Osteoblast (primary cell): ENCODE measurements at regions not wholly inside any gene's neighbourhood (a gene's known extent, or its start where the extent isn't known, plus 50 kb on each side); places are given as distances from the start of the nearest gene placed in this dataset.

Experiments
- DNase-seq: peaks from one replicate; pipeline ENCODE4 v3.0.0; 2011; ENCODE audit warnings: low spot score, mixed read lengths; ENCODE audit not compliant: insufficient read length; ENCODE audit errors: missing footprints
- H2AFZ ChIP-seq: 2 replicates; pipeline ENCODE4 v1.6.0; 2011; ENCODE audit warnings: mild to moderate bottlenecking, low read length
- H3K27ac ChIP-seq: 2 replicates; pipeline ENCODE4 v1.5.1; 2011; ENCODE audit warnings: mild to moderate bottlenecking, low read depth, low read length, moderate library complexity
- H3K27me3 ChIP-seq: 2 replicates; pipeline ENCODE4 v1.6.0; 2012; ENCODE audit warnings: mild to moderate bottlenecking, control low read depth, inconsistent platforms, low read length, moderate library complexity; ENCODE audit not compliant: insufficient read depth
- H3K36me3 ChIP-seq: 2 replicates; pipeline ENCODE4 v1.5.1; 2011; ENCODE audit warnings: mild to moderate bottlenecking, low read length, control low read depth, moderate library complexity; ENCODE audit not compliant: insufficient read depth
- H3K4me1 ChIP-seq: 2 replicates; pipeline ENCODE4 v1.5.1; 2011; ENCODE audit warnings: mild to moderate bottlenecking, low read length, control low read depth, moderate library complexity; ENCODE audit not compliant: insufficient read depth
- H3K4me2 ChIP-seq: 2 replicates; pipeline ENCODE4 v1.6.0; 2011; ENCODE audit warnings: mild to moderate bottlenecking, low read length; ENCODE audit not compliant: insufficient read depth
- H3K4me3 ChIP-seq: fragments of 200-600 bp; sonication (generic); 3 replicates; pipeline ENCODE4 v1.5.1; 2012; ENCODE audit warnings: mild to moderate bottlenecking, low read length, inconsistent platforms; ENCODE audit not compliant: insufficient read depth
- H3K79me2 ChIP-seq: 2 replicates; pipeline ENCODE4 v1.6.0; 2012; ENCODE audit warnings: mild to moderate bottlenecking, low read length, control low read depth, inconsistent platforms; ENCODE audit not compliant: insufficient read depth
- H3K9me3 ChIP-seq: 2 replicates; pipeline ENCODE4 v1.5.1; 2011; ENCODE audit warnings: low read depth, low read length, control low read depth
- H4K20me1 ChIP-seq: 2 replicates; pipeline ENCODE4 v1.6.0; 2012; ENCODE audit warnings: mild to moderate bottlenecking, low read length, control low read depth; ENCODE audit not compliant: insufficient read depth
- TF ChIP-seq, protein P1 (sequence below): IDR thresholded peaks from 2 replicates; pipeline ENCODE4 v1.5.1; 2011; ENCODE audit warnings: mild to moderate bottlenecking, low read depth, low read length, moderate library complexity; ENCODE audit errors: extremely low read depth

DNA sequence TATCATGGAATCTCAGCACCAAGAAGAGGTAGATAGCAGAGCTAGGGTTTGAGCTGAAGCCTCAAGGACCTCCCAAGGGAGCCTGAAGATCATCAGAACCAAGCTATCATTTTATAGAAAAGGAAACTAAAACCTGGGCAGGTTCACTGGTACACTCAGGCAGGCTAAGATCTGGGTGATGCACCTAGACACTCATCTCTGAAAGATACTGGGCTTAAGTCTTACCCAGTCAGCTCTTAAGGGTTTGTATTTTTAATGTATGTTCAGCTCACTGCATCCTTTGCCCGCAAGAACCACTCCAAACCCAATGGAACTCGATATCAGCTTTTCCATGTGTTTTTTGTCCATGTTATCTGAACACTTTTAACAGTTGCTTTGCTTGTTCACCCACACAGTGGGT, 78.0 kb upstream of the SLC22A16 start:
- peaks cover 5% of the 10 kb centered on the region for H3K9me3 ChIP-seq
- no peaks in the 10 kb centered on the region for H3K27me3 ChIP-seq
- no peaks in the 10 kb centered on the region for H3K79me2 ChIP-seq
- H3K36me3 ChIP-seq: no peaks in the 10 kb centered on the region
- TF ChIP-seq, protein P1, sequence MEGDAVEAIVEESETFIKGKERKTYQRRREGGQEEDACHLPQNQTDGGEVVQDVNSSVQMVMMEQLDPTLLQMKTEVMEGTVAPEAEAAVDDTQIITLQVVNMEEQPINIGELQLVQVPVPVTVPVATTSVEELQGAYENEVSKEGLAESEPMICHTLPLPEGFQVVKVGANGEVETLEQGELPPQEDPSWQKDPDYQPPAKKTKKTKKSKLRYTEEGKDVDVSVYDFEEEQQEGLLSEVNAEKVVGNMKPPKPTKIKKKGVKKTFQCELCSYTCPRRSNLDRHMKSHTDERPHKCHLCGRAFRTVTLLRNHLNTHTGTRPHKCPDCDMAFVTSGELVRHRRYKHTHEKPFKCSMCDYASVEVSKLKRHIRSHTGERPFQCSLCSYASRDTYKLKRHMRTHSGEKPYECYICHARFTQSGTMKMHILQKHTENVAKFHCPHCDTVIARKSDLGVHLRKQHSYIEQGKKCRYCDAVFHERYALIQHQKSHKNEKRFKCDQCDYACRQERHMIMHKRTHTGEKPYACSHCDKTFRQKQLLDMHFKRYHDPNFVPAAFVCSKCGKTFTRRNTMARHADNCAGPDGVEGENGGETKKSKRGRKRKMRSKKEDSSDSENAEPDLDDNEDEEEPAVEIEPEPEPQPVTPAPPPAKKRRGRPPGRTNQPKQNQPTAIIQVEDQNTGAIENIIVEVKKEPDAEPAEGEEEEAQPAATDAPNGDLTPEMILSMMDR: no peak
- no peaks in the 10 kb centered on the region for H3K4me1 ChIP-seq
- H3K4me2 ChIP-seq: no peak overlapping the region
- DNase-seq: no peak
- no peak overlapping the region for H3K4me3 ChIP-seq
- no peak overlapping the region for H2AFZ ChIP-seq
- H4K20me1 ChIP-seq: no peaks in the 10 kb centered on the region
- no peak overlapping the region for H3K27ac ChIP-seq

DNA sequence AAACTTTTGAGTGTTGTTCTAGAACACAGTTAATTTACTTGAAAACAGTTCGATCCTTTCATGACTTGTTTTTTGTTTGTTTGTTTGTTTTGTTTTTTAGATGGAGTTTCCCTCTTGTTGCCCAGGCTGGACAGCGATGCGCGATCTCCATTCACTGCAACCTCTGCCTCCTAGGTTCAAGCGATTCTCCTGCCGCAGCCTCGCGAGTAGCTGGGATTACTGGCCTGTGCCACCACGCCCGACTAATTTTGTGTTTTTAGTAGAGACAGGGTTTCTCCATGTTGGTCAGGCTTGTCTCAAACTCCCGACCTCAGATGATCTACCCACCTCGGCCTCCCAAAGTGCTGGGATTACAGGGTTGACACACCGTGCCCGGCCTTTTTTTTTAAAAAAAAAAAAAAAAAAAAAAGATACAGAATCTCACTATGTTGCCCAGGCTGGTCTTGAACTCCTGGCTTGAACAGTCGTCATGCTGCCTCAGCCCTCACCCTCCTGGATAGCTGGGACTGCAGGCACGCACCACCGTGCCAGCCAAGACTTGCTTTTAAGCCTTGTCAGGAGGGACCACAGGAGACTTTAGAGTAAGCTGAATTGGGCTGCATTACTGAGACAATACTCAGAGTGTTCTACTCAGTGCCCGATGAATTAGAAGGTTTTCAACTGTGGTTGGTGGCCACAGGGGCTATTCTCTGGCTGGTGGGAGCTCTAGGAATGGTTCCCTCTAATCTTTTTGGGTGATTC, 76.7 kb upstream of the SLC22A16 start:
- TF ChIP-seq, protein P1: no peak
- H3K4me1 ChIP-seq: peaks cover 3% of the 10 kb centered on the region
- H3K27me3 ChIP-seq: no peaks in the 10 kb centered on the region

GRCh38 chr6:110552076-110552475, 75.7 kb upstream of the SLC22A16 start:
- Histone ChIP-seq H3K27ac (no peak overlapping the region), H2AFZ (no peak overlapping the region), H4K20me1 (no peaks in the 10 kb centered on the region), H3K4me1 (peaks cover 13% of the 10 kb centered on the region), H3K4me2 (no peak overlapping the region), H3K9me3 (peaks cover 5% of the 10 kb centered on the region), H3K4me3 (no peak overlapping the region), H3K36me3 (no peaks in the 10 kb centered on the region), H3K27me3 (no peaks in the 10 kb centered on the region), H3K79me2 (no peaks in the 10 kb centered on the region)
- DNase-seq: no peak
- TF ChIP-seq, protein P1: no peak

More for the DNA sequence above, 76.7 kb upstream of the SLC22A16 start:
- Histone ChIP-seq H3K4me3 (no peak overlapping the region), H4K20me1 (no peaks in the 10 kb centered on the region), H3K79me2 (no peaks in the 10 kb centered on the region), H3K27ac (no peak overlapping the region), H3K4me2 (no peak overlapping the region), H3K36me3 (no peaks in the 10 kb centered on the region), H3K9me3 (peaks cover 5% of the 10 kb centered on the region), H2AFZ (no peak overlapping the region)
- no peak for DNase-seq

DNA sequence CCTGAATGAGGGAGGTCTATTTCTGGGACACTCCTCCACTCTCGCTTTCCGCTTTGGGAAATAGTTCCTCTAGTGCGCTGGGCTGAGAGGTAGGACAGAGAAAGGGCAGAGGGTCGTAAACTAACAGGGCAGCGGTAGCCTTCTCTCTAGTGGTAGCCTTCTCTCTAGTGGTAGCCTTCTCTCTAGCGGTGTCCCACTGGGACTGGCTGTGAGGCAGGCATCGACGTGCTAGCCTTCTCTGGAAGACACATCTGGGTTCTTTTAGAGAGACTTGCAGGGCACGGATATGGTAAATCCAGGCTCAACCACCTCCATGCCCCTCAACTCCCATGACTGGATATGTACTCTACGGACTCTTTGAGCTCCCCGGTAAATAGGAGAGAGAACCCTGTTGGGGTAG, 74.7 kb upstream of the SLC22A16 start:
- Histone ChIP-seq H3K4me1 (peaks cover 15% of the 10 kb centered on the region), H3K4me2 (no peak overlapping the region), H3K36me3 (no peaks in the 10 kb centered on the region), H3K9me3 (peaks cover 5% of the 10 kb centered on the region), H3K27ac (no peak overlapping the region), H3K27me3 (no peaks in the 10 kb centered on the region), H3K4me3 (no peak overlapping the region), H3K79me2 (no peaks in the 10 kb centered on the region), H4K20me1 (no peaks in the 10 kb centered on the region), H2AFZ (no peak overlapping the region)
- TF ChIP-seq, protein P1: no peak
- DNase-seq: no peak
